Type B pancreatic cell (in vitro differentiated cells): ENCODE measurements at regions not wholly inside any gene's neighbourhood (a gene's known extent, or its start where the extent isn't known, plus 50 kb on each side); places are given as distances from the start of the nearest gene placed in this dataset.

Experiments used
- DNase-seq: peaks from one replicate; pipeline ENCODE4 v3.0.0; 2021; ENCODE audit warnings: mixed read lengths; ENCODE audit not compliant: unreplicated experiment; ENCODE audit errors: extremely low spot score
- H3K27ac Mint-ChIP-seq: 2 replicates; pipeline ENCODE4 v1.8.0; 2021; ENCODE audit warnings: mild to moderate bottlenecking, mixed read lengths
- H3K27me3 Mint-ChIP-seq: 2 replicates; pipeline ENCODE4 v1.8.0; 2021; ENCODE audit warnings: mixed read lengths
- H3K36me3 Mint-ChIP-seq: 2 replicates; pipeline ENCODE4 v1.8.0; 2021; ENCODE audit warnings: mixed read lengths
- H3K4me1 Mint-ChIP-seq: one replicate; pipeline ENCODE4 v1.8.0; 2021; ENCODE audit warnings: mixed read lengths; ENCODE audit not compliant: unreplicated experiment
- H3K4me3 Mint-ChIP-seq: 2 replicates; pipeline ENCODE4 v1.8.0; 2021; ENCODE audit warnings: mild to moderate bottlenecking, mixed read lengths
- H3K9me3 Mint-ChIP-seq: 2 replicates; pipeline ENCODE4 v1.8.0; 2021; ENCODE audit warnings: mixed read lengths
- CTCF ChIP-seq: fragments of 200-600 bp; sonication (generic); conservative IDR thresholded peaks from 2 replicates; pipeline ENCODE4 v1.5.0; 2021; ENCODE audit warnings: antibody characterized with exemption, mild to moderate bottlenecking

- peaks cover 3% of the 10 kb centered on the region for H3K27me3 Mint-ChIP-seq
- peaks cover 11% of the 10 kb centered on the region for H3K4me1 Mint-ChIP-seq
- H3K36me3 Mint-ChIP-seq, result no peaks in the 10 kb centered on the region
- no peak overlapping the region for H3K4me3 Mint-ChIP-seq
- no peak for DNase-seq
- H3K27ac Mint-ChIP-seq, result no peak overlapping the region
- TF ChIP-seq CTCF, result no peak
- H3K9me3 Mint-ChIP-seq, result peaks cover 4% of the 10 kb centered on the region
Measured at GRCh38 chr6:134531611-134532010, 213.7 kb upstream of the SGK1 start.

GRCh38 chr6:134531188-134531551 is 213.3 kb upstream of the SGK1 start:
- peaks cover 3% of the 10 kb centered on the region for H3K27me3 Mint-ChIP-seq
- TF ChIP-seq CTCF, result no peak
- H3K36me3 Mint-ChIP-seq, result no peaks in the 10 kb centered on the region
- H3K9me3 Mint-ChIP-seq, result peaks cover 4% of the 10 kb centered on the region
- no peak for DNase-seq
- peaks cover 11% of the 10 kb centered on the region for H3K4me1 Mint-ChIP-seq
- H3K4me3 Mint-ChIP-seq, result no peak overlapping the region
- H3K27ac Mint-ChIP-seq, result no peak overlapping the region

GRCh38 chr6:134529921-134530320 is 212.0 kb upstream of the SGK1 start:
- H3K4me3 Mint-ChIP-seq, result no peak overlapping the region
- peaks cover 18% of the 10 kb centered on the region for H3K4me1 Mint-ChIP-seq
- H3K27me3 Mint-ChIP-seq, result peaks cover 9% of the 10 kb centered on the region
- peaks cover 3% of the 10 kb centered on the region for H3K36me3 Mint-ChIP-seq
- H3K27ac Mint-ChIP-seq, result no peak overlapping the region
- no peak for DNase-seq
- H3K9me3 Mint-ChIP-seq, result peaks cover 8% of the 10 kb centered on the region
- TF ChIP-seq CTCF, result no peak

GRCh38 chr6:134529305-134529704 is 211.4 kb upstream of the SGK1 start:
- Mint-ChIP-seq H3K4me3 (no peak overlapping the region), H3K27ac (no peak overlapping the region), H3K9me3 (peaks cover 8% of the 10 kb centered on the region), H3K27me3 (peaks cover 11% of the 10 kb centered on the region), H3K36me3 (peaks cover 3% of the 10 kb centered on the region), H3K4me1 (peaks cover 20% of the 10 kb centered on the region)
- TF ChIP-seq CTCF, result no peak
- no peak for DNase-seq

GRCh38 chr6:134527108-134527787 is 209.3 kb upstream of the SGK1 start:
- peaks cover 20% of the 10 kb centered on the region for H3K4me1 Mint-ChIP-seq
- peaks cover 13% of the 10 kb centered on the region for H3K27me3 Mint-ChIP-seq
- no peak for TF ChIP-seq CTCF
- peaks cover 3% of the 10 kb centered on the region for H3K36me3 Mint-ChIP-seq
- peaks cover 8% of the 10 kb centered on the region for H3K9me3 Mint-ChIP-seq
- H3K27ac Mint-ChIP-seq, result no peak overlapping the region
- DNase-seq, result no peak
- H3K4me3 Mint-ChIP-seq, result no peak overlapping the region
